IMR-90 (cell line): ENCODE measurements at regions not wholly inside any gene's neighbourhood (a gene's known extent, or its start where the extent isn't known, plus 50 kb on each side); places are given as distances from the start of the nearest gene placed in this dataset.

Experiments used
- ATAC-seq: fragments of 200-7000 bp; cut with Tn5 transposase; 2 replicates; pipeline ENCODE4 v1.9.1; 2020; ENCODE audit warnings: low read depth, mild to moderate bottlenecking, moderate library complexity
- BruUV-seq: library from RNA; stranded (reverse); fragments of 400-500 nt; replicated peaks from 2 replicates; lab custom pipeline; 2021; lab: Mats Ljungman, UMichigan
- CTCF ChIA-PET: fragments of 300-600 bp; formaldehyde crosslinking; extraction: SDS; loops from one replicate; lab custom pipeline; 2021; ENCODE audit warnings: antibody characterized with exemption; lab: Yijun Ruan, JAX
- POLR2A ChIA-PET: fragments of 300-600 bp; sonication (Branson Sonifier 250); formaldehyde crosslinking; loops from one replicate; lab custom pipeline; 2022; ENCODE audit warnings: antibody characterized with exemption; ENCODE audit not compliant: unreplicated experiment; lab: Charles Lee
- DNase-seq: peaks from one replicate; pipeline ENCODE4 v3.0.0; 2013
- H2AFZ ChIP-seq: replicated peaks from 2 replicates; pipeline ENCODE3; 2013; ENCODE audit warnings: low read length, mild to moderate bottlenecking; ENCODE audit not compliant: poor library complexity
- H2AK5ac ChIP-seq: 2 replicates; pipeline ENCODE4 v1.6.1; 2013; ENCODE audit warnings: low read depth, low read length, inconsistent platforms
- H2AK9ac ChIP-seq: replicated peaks from 2 replicates; pipeline ENCODE3; 2013; ENCODE audit warnings: mild to moderate bottlenecking, low read depth, low read length, moderate library complexity; ENCODE audit not compliant: poor library complexity
- H2BK120ac ChIP-seq: 2 replicates; pipeline ENCODE4 v1.6.1; 2013; ENCODE audit warnings: low read depth, low read length, inconsistent platforms
- H2BK15ac ChIP-seq: 3 replicates; pipeline ENCODE4 v1.6.1; 2013; ENCODE audit warnings: low read depth, low read length, inconsistent platforms
- H2BK20ac ChIP-seq: 2 replicates; pipeline ENCODE4 v1.6.1; 2013; ENCODE audit warnings: low read depth, mild to moderate bottlenecking, inconsistent platforms, low read length, moderate library complexity
- H2BK5ac ChIP-seq: 2 replicates; pipeline ENCODE4 v1.6.1; 2013; ENCODE audit warnings: mild to moderate bottlenecking, low read depth, low read length, inconsistent platforms; ENCODE audit not compliant: poor library complexity, severe bottlenecking
- H3K14ac ChIP-seq: replicated peaks from 2 replicates; pipeline ENCODE4 v1.6.1; 2013; ENCODE audit warnings: low read depth, low read length, inconsistent platforms
- H3K18ac ChIP-seq: 2 replicates; pipeline ENCODE4 v1.6.1; 2013; ENCODE audit warnings: low read depth, low read length, control low read depth
- H3K23ac ChIP-seq: 2 replicates; pipeline ENCODE4 v1.6.1; 2013; ENCODE audit warnings: low read depth, low read length, inconsistent platforms
- H3K27ac ChIP-seq: 2 replicates; pipeline ENCODE4 v1.5.1; 2013; ENCODE audit warnings: mild to moderate bottlenecking, control low read depth, low read length; ENCODE audit not compliant: insufficient read depth
- H3K27me3 ChIP-seq: 2 replicates; pipeline ENCODE4 v1.6.1; 2013; ENCODE audit warnings: low read length; ENCODE audit not compliant: control insufficient read depth, insufficient read depth
- H3K36me3 ChIP-seq: 2 replicates; pipeline ENCODE4 v1.6.1; 2013; ENCODE audit warnings: low read length, mixed read lengths; ENCODE audit not compliant: control insufficient read depth, insufficient read depth
- H3K4ac ChIP-seq: 2 replicates; pipeline ENCODE4 v1.6.1; 2013; ENCODE audit warnings: low read depth, low read length, inconsistent platforms
- H3K4me1 ChIP-seq: 2 replicates; pipeline ENCODE4 v1.6.1; 2013; ENCODE audit warnings: low read length, mixed read lengths; ENCODE audit not compliant: control insufficient read depth, insufficient read depth
- H3K4me2 ChIP-seq: 2 replicates; pipeline ENCODE4 v1.6.1; 2013; ENCODE audit warnings: low read depth, mild to moderate bottlenecking, control low read depth, low read length, moderate library complexity
- H3K4me3 ChIP-seq: 2 replicates; pipeline ENCODE4 v1.5.1; 2013; ENCODE audit warnings: low read depth, mild to moderate bottlenecking, control low read depth, low read length, moderate library complexity; ENCODE audit not compliant: insufficient read depth
- H3K56ac ChIP-seq: 2 replicates; pipeline ENCODE4 v1.6.1; 2013; ENCODE audit warnings: low read length, inconsistent platforms; ENCODE audit not compliant: insufficient read depth; ENCODE audit errors: extremely low read depth
- H3K79me1 ChIP-seq, 2 experiments: 2 replicates each; pipeline ENCODE4 v1.6.1; 2013; ENCODE audit warnings: low read length in 2 of 2, inconsistent platforms in 1 of 2, low read depth in 1 of 2
- H3K9ac ChIP-seq: 2 replicates; pipeline ENCODE4 v1.6.1; 2013; ENCODE audit warnings: low read depth, low read length, control low read depth
- H3K9me1 ChIP-seq: 2 replicates; pipeline ENCODE4 v1.6.1; 2013; ENCODE audit warnings: low read length, inconsistent platforms; ENCODE audit not compliant: insufficient read depth
- H3K9me3 ChIP-seq: 2 replicates; pipeline ENCODE4 v1.6.1; 2013; ENCODE audit warnings: low read length; ENCODE audit not compliant: control insufficient read depth, insufficient read depth
- H4K20me1 ChIP-seq: 2 replicates; pipeline ENCODE4 v1.6.1; 2013; ENCODE audit warnings: low read length, inconsistent platforms; ENCODE audit not compliant: insufficient read depth
- H4K5ac ChIP-seq: 2 replicates; pipeline ENCODE4 v1.6.1; 2013; ENCODE audit warnings: mild to moderate bottlenecking, low read depth, low read length, control low read depth
- H4K8ac ChIP-seq, 2 experiments: 2 replicates each; pipeline ENCODE4 v1.6.1; 2013; ENCODE audit warnings: low read depth in 2 of 2, low read length in 2 of 2, control low read depth in 1 of 2, inconsistent platforms in 1 of 2
- H4K91ac ChIP-seq: 2 replicates; pipeline ENCODE4 v1.6.1; 2013; ENCODE audit warnings: low read depth, low read length, inconsistent platforms; ENCODE audit not compliant: insufficient read depth
- BHLHE40 ChIP-seq: fragments of 150-350 bp; IDR thresholded peaks from 2 replicates; pipeline ENCODE4 v1.6.1; 2016; ENCODE audit warnings: mild to moderate bottlenecking, low read depth, low read length
- CEBPB ChIP-seq: IDR thresholded peaks from 2 replicates; pipeline ENCODE4 v1.6.1; 2012; ENCODE audit warnings: low read depth, low read length, improper control_type of control experiment
- CHD1 ChIP-seq: IDR thresholded peaks from 2 replicates; pipeline ENCODE4 v1.6.1; 2012; ENCODE audit warnings: low read depth, low read length, improper control_type of control experiment
- CTCF ChIP-seq: conservative IDR thresholded peaks from 2 replicates; pipeline ENCODE4 v1.5.1; 2012; ENCODE audit warnings: mild to moderate bottlenecking, low read depth, low read length, improper control_type of control experiment
- ELK1 ChIP-seq: fragments of 150-350 bp; IDR thresholded peaks from 2 replicates; pipeline ENCODE4 v1.6.1; 2016; ENCODE audit warnings: low read depth, mild to moderate bottlenecking, low read length, moderate library complexity, borderline replicate concordance
- FOS ChIP-seq: fragments of 150-350 bp; IDR thresholded peaks from 2 replicates; pipeline ENCODE4 v1.6.1; 2016; ENCODE audit warnings: low read depth, low read length
- MAFK ChIP-seq: IDR thresholded peaks from 2 replicates; pipeline ENCODE4 v1.6.1; 2012; ENCODE audit warnings: low read depth, low read length, improper control_type of control experiment
- MAZ ChIP-seq: IDR thresholded peaks from 2 replicates; pipeline ENCODE4 v1.6.1; 2012; ENCODE audit warnings: low read depth, mild to moderate bottlenecking, low read length, improper control_type of control experiment, moderate library complexity, borderline replicate concordance
- MXI1 ChIP-seq: IDR thresholded peaks from 2 replicates; pipeline ENCODE4 v1.6.1; 2012; ENCODE audit warnings: low read depth, mild to moderate bottlenecking, low read length, moderate library complexity, borderline replicate concordance
- NFE2L2 ChIP-seq: fragments of 150-350 bp; IDR thresholded peaks from 2 replicates; pipeline ENCODE4 v1.6.1; 2016; ENCODE audit warnings: low read depth, mild to moderate bottlenecking, low read length
- POLR2A ChIP-seq: IDR thresholded peaks from 2 replicates; pipeline ENCODE4 v1.6.1; 2012; ENCODE audit warnings: mild to moderate bottlenecking, low read depth, low read length
- RAD21 ChIP-seq: IDR thresholded peaks from 2 replicates; pipeline ENCODE4 v1.6.1; 2012; ENCODE audit warnings: low read length, improper control_type of control experiment
- RCOR1 ChIP-seq: IDR thresholded peaks from 2 replicates; pipeline ENCODE4 v1.6.1; 2012; ENCODE audit warnings: mild to moderate bottlenecking, low read length, improper control_type of control experiment; ENCODE audit not compliant: insufficient replicate concordance
- RFX5 ChIP-seq: IDR thresholded peaks from 2 replicates; pipeline ENCODE4 v1.8.0; 2012; ENCODE audit warnings: low read depth, mild to moderate bottlenecking, low read length, moderate library complexity
- SMC3 ChIP-seq: fragments of 150-350 bp; IDR thresholded peaks from 2 replicates; pipeline ENCODE4 v1.6.1; 2016; ENCODE audit warnings: low read depth, mild to moderate bottlenecking, antibody characterized with exemption, low read length, moderate library complexity
- USF2 ChIP-seq: fragments of 150-350 bp; IDR thresholded peaks from 2 replicates; pipeline ENCODE4 v1.6.1; 2017; ENCODE audit warnings: mild to moderate bottlenecking, antibody characterized with exemption, low read length, low read depth
- WGBS, 2 experiments: methylation state at CpG; one replicate each; pipeline versions ENCODE4 v1.1.5 to v1.1.7; 2013; ENCODE audit warnings: missing lambda C conversion rate in 2 of 2; ENCODE audit not compliant: insufficient read length in 1 of 2; ENCODE audit errors: extremely low coverage in 2 of 2; 5-methylcytosine and 5-hydroxymethylcytosine counted together
- dilution Hi-C: fragments of 300-500 bp; cut with HindIII; formaldehyde crosslinking; loops from one replicate; pipeline ENCODE4 v1.14.3; 2018; ENCODE audit warnings: low sequenced_read_pairs; ENCODE audit not compliant: unreplicated experiment
- in situ Hi-C: fragments of 300-500 bp; cut with MboI; formaldehyde crosslinking; loops from 3 replicates; pipeline ENCODE4 v1.14.3; 2019; ENCODE audit warnings: low sequenced_read_pairs, inconsistent platforms, mixed read lengths
- intact Hi-C: fragments of 100-400 bp; cut with micrococcal nuclease; formaldehyde crosslinking; loops from 2 replicates; pipeline ENCODE4 v1.10.0; 2022

- no peak overlapping the region for H4K91ac ChIP-seq
- in situ Hi-C loops, result no loop called here
- H3K14ac ChIP-seq, result no peak overlapping the region
- H3K36me3 ChIP-seq, result no peaks in the 10 kb centered on the region
- no peak overlapping the region for H2BK15ac ChIP-seq
- H3K4me2 ChIP-seq, result no peak overlapping the region
- DNase-seq (no peak), ATAC-seq (no peak)
- no peak overlapping the region for H3K9ac ChIP-seq
- CTCF ChIA-PET, result interaction anchor here (0.7 kb wide), 2 partner anchors 11 to 439 kb away, joined by 4 to 5 read pairs; no protein-coding TSS in a partner anchor
- no peak overlapping the region for H4K5ac ChIP-seq
- H3K4me3 ChIP-seq, result no peak overlapping the region
- H2BK120ac ChIP-seq, result no peak overlapping the region
- intact Hi-C loops, result no loop called here
- no peaks in the 10 kb centered on the region for H3K4me1 ChIP-seq
- H3K27ac ChIP-seq, result no peak overlapping the region
- H3K27me3 ChIP-seq, result no peaks in the 10 kb centered on the region
- POLR2A ChIA-PET, result interaction anchor here (0.6 kb wide), 2 partner anchors 17 to 570 kb away, joined by 4 to 8 read pairs; no protein-coding TSS in a partner anchor
- no peak overlapping the region for H3K18ac ChIP-seq
- no peak overlapping the region for H2BK20ac ChIP-seq
- H4K20me1 ChIP-seq, result no peaks in the 10 kb centered on the region
- no TSS peak for BruUV-seq
- H3K9me3 ChIP-seq, result no peaks in the 10 kb centered on the region
- TF ChIP-seq MXI1, result no peak
- TF ChIP-seq POLR2A, result no peak
- no peak for TF ChIP-seq RCOR1
- TF ChIP-seq ELK1, result no peak
- TF ChIP-seq MAZ, result no peak
- no peak for TF ChIP-seq CEBPB
- TF ChIP-seq CTCF, result no peak
- no peak for TF ChIP-seq BHLHE40
- no peak for TF ChIP-seq NFE2L2
- no peak for TF ChIP-seq MAFK
- TF ChIP-seq CHD1, result no peak
- TF ChIP-seq SMC3, result no peak
- TF ChIP-seq RFX5, result no peak
- no peak for TF ChIP-seq USF2
- no peak for TF ChIP-seq FOS
- TF ChIP-seq RAD21, result no peak
- H2AK5ac ChIP-seq, result no peak overlapping the region
- no peak overlapping the region for H3K23ac ChIP-seq
- no peak overlapping the region for H3K56ac ChIP-seq
- H3K79me1 ChIP-seq, result no peaks in the 10 kb centered on the region
- H3K9me1 ChIP-seq, result no peaks in the 10 kb centered on the region
- H3K4ac ChIP-seq, result no peak overlapping the region
- no peak overlapping the region for H4K8ac ChIP-seq
- dilution Hi-C loops, result no loop called here
- WGBS, 2 experiments, result no CpG with 5 or more reads among the region's 3 CpGs
- no peak overlapping the region for H2BK5ac ChIP-seq
- no peak overlapping the region for H2AFZ ChIP-seq
- no peak overlapping the region for H2AK9ac ChIP-seq
These were observed 1634.3 kb downstream of the MAT2B start for GRCh38 chr5:165139721-165140120.
